ENCODE measurements at regions not wholly inside any gene's neighbourhood (a gene's known extent, or its start where the extent isn't known, plus 50 kb on each side); places are given as distances from the start of the nearest gene placed in this dataset.

- Histone ChIP-seq H3K27ac (ENCODE audit: extremely low read depth, low read depth, low read length) (no peak overlapping the region), H3K9me3 (ENCODE audit: control insufficient read depth, insufficient read depth, low read depth, low read length) (no peaks in the 10 kb centered on the region), H3K36me3 (ENCODE audit: control insufficient read depth in 2 of 2, insufficient read depth in 1 of 2, low read length in 2 of 2) (no peaks in the 10 kb centered on the region), H3K4me1 (ENCODE audit: control insufficient read depth, insufficient read depth, low read length) (no peaks in the 10 kb centered on the region), H3K4me3 (ENCODE audit: low read depth, low read length) (no peak overlapping the region)
- ChIA-PET CTCF (no interaction called here), POLR2A (no interaction called here)
- TF ChIP-seq ZNF510 (tag by site-specific recombination; IDR thresholded peaks at IDR 0.05; ENCODE audit: insufficient replicate concordance) (peak; percentile 94), ZNF48 (tag by site-specific recombination; IDR thresholded peaks at IDR 0.05) (no peak), ZNF280D (tag by site-specific recombination; IDR thresholded peaks at IDR 0.05) (no peak)
Measured at GRCh38 chr9:85171163-85171562, 501.6 kb downstream of the NTRK2 start.

GRCh38 chr9:85168412-85168811 is 498.9 kb downstream of the NTRK2 start:
- POLR2A ChIA-PET = no interaction called here
- TF ChIP-seq ZNF341 (tag by site-specific recombination; IDR thresholded peaks at IDR 0.05; ENCODE audit: low read depth) = no peak
- TF ChIP-seq ZIC2 (tag by site-specific recombination; IDR thresholded peaks at IDR 0.05) = no peak
- no peak for TF ChIP-seq FEZF1 (tag by site-specific recombination; IDR thresholded peaks at IDR 0.05)
- no peak for TF ChIP-seq ZNF148 (tag by site-specific recombination; IDR thresholded peaks at IDR 0.05; ENCODE audit: borderline replicate concordance)
- no peak for TF ChIP-seq ZNF366 (tag by site-specific recombination; conservative IDR thresholded peaks at IDR 0.05)
- TF ChIP-seq ZNF530 (tag by site-specific recombination; IDR thresholded peaks at IDR 0.05; ENCODE audit: low read depth) = no peak
- no peak for TF ChIP-seq ZNF677 (tag by site-specific recombination; IDR thresholded peaks at IDR 0.05)
- TF ChIP-seq ZNF2 (tag by site-specific recombination; IDR thresholded peaks at IDR 0.05) = no peak
- TF ChIP-seq ZNF473 (tag by site-specific recombination; IDR thresholded peaks at IDR 0.05) = no peak
- no peak for TF ChIP-seq ZBTB7A (tag by site-specific recombination; IDR thresholded peaks at IDR 0.05; ENCODE audit: low read depth)
- TF ChIP-seq ZNF140 (tag by site-specific recombination; IDR thresholded peaks at IDR 0.05) = no peak

GRCh38 chr9:85167146-85167545 is 497.6 kb downstream of the NTRK2 start:
- TF ChIP-seq ZNF10 (tag by site-specific recombination; IDR thresholded peaks at IDR 0.05) = peak; percentile 72
- no peak for TF ChIP-seq ZNF626 (tag by site-specific recombination; IDR thresholded peaks at IDR 0.05)
- Histone ChIP-seq H3K4me1 (ENCODE audit: control insufficient read depth, insufficient read depth, low read length) (no peaks in the 10 kb centered on the region), H3K4me3 (ENCODE audit: low read depth, low read length) (no peak overlapping the region), H3K36me3 (ENCODE audit: control insufficient read depth in 2 of 2, insufficient read depth in 1 of 2, low read length in 2 of 2) (no peaks in the 10 kb centered on the region), H3K27ac (ENCODE audit: extremely low read depth, low read depth, low read length) (no peak overlapping the region), H3K9me3 (ENCODE audit: control insufficient read depth, insufficient read depth, low read depth, low read length) (no peaks in the 10 kb centered on the region)
- ChIA-PET POLR2A (no interaction called here), CTCF (interaction anchor here (0.6 kb wide), 1 partner anchor 1204 kb away, joined by 3 read pairs; no protein-coding TSS in a partner anchor)

More at GRCh38 chr9:85168412-85168811, 498.9 kb downstream of the NTRK2 start:
- Histone ChIP-seq H3K36me3 (ENCODE audit: control insufficient read depth in 2 of 2, insufficient read depth in 1 of 2, low read length in 2 of 2) (no peaks in the 10 kb centered on the region), H3K4me3 (ENCODE audit: low read depth, low read length) (no peak overlapping the region), H3K9me3 (ENCODE audit: control insufficient read depth, insufficient read depth, low read depth, low read length) (no peaks in the 10 kb centered on the region), H3K4me1 (ENCODE audit: control insufficient read depth, insufficient read depth, low read length) (no peaks in the 10 kb centered on the region), H3K27ac (ENCODE audit: extremely low read depth, low read depth, low read length) (no peak overlapping the region)
- CTCF ChIA-PET = interaction anchor here (0.5 kb wide), 1 partner anchor 257 kb away, joined by 5 read pairs; no protein-coding TSS in a partner anchor
